ENCODE measurements at regions not wholly inside any gene's neighbourhood (a gene's known extent, or its start where the extent isn't known, plus 50 kb on each side); places are given as distances from the start of the nearest gene placed in this dataset.
"Not testable (repeated sequence)": the region's sequence is repeated elsewhere in the genome, so short reads cannot be mapped to it uniquely, and the experiment has no call there.

- DNase-seq; in situ Hi-C loops (cut with MboI; ENCODE audit: low pct_unique_long_range_greater_than_20kb, low sequenced_read_pairs): not testable (repeated sequence)
Measured at GRCh38 chr1:232313876-232314275, 316.1 kb downstream of the SIPA1L2 start.

- DNase-seq: no peak
- in situ Hi-C loops (cut with MboI; ENCODE audit: low pct_unique_long_range_greater_than_20kb, low sequenced_read_pairs): no loop called here
Measured at GRCh38 chr1:232310541-232310940, 319.4 kb downstream of the SIPA1L2 start.

- DNase-seq: no peak
- in situ Hi-C loops (cut with MboI; ENCODE audit: low pct_unique_long_range_greater_than_20kb, low sequenced_read_pairs): no loop called here
Measured at GRCh38 chr1:232308616-232309015, 321.3 kb downstream of the SIPA1L2 start.

- DNase-seq: no peak
Measured at GRCh38 chr1:232307296-232308017, 322.5 kb downstream of the SIPA1L2 start.

GRCh38 chr1:232306269-232306961, 323.5 kb downstream of the SIPA1L2 start:
- in situ Hi-C loops (cut with MboI; ENCODE audit: low pct_unique_long_range_greater_than_20kb, low sequenced_read_pairs): no loop called here
- DNase-seq: no peak

More at GRCh38 chr1:232307296-232308017, 322.5 kb downstream of the SIPA1L2 start:
- in situ Hi-C loops (cut with MboI; ENCODE audit: low pct_unique_long_range_greater_than_20kb, low sequenced_read_pairs): no loop called here

- in situ Hi-C loops (cut with MboI; ENCODE audit: low pct_unique_long_range_greater_than_20kb, low sequenced_read_pairs): no loop called here
- DNase-seq: no peak
Measured at GRCh38 chr1:232305050-232305449, 324.9 kb downstream of the SIPA1L2 start.

- no peak for DNase-seq
- in situ Hi-C loops (cut with MboI; ENCODE audit: low pct_unique_long_range_greater_than_20kb, low sequenced_read_pairs): no loop called here
Measured at GRCh38 chr1:232303222-232303620, 326.7 kb downstream of the SIPA1L2 start.

- DNase-seq: no peak
- in situ Hi-C loops (cut with MboI; ENCODE audit: low pct_unique_long_range_greater_than_20kb, low sequenced_read_pairs): no loop called here
Measured at GRCh38 chr1:232302376-232303221, 327.3 kb downstream of the SIPA1L2 start.

- in situ Hi-C loops (cut with MboI; ENCODE audit: low pct_unique_long_range_greater_than_20kb, low sequenced_read_pairs): no loop called here
- DNase-seq: no peak
Measured at GRCh38 chr1:232301246-232301645, 328.7 kb downstream of the SIPA1L2 start.

- no peak for DNase-seq
- in situ Hi-C loops (cut with MboI; ENCODE audit: low pct_unique_long_range_greater_than_20kb, low sequenced_read_pairs): no loop called here
Measured at GRCh38 chr1:232300466-232300865, 329.5 kb downstream of the SIPA1L2 start.

GRCh38 chr1:232296461-232296860, 333.5 kb downstream of the SIPA1L2 start:
- DNase-seq: no peak
- in situ Hi-C loops (cut with MboI; ENCODE audit: low pct_unique_long_range_greater_than_20kb, low sequenced_read_pairs): no loop called here

GRCh38 chr1:232293361-232293760, 336.6 kb downstream of the SIPA1L2 start:
- in situ Hi-C loops (cut with MboI; ENCODE audit: low pct_unique_long_range_greater_than_20kb, low sequenced_read_pairs): no loop called here
- DNase-seq: no peak

- in situ Hi-C loops (cut with MboI; ENCODE audit: low pct_unique_long_range_greater_than_20kb, low sequenced_read_pairs): no loop called here
- no peak for DNase-seq
Measured at GRCh38 chr1:232292818-232293217, 337.1 kb downstream of the SIPA1L2 start.

GRCh38 chr1:232292239-232292638, 337.7 kb downstream of the SIPA1L2 start:
- no peak for DNase-seq

GRCh38 chr1:232291681-232292080, 338.3 kb downstream of the SIPA1L2 start:
- in situ Hi-C loops (cut with MboI; ENCODE audit: low pct_unique_long_range_greater_than_20kb, low sequenced_read_pairs): no loop called here
- DNase-seq: no peak

More at GRCh38 chr1:232292239-232292638, 337.7 kb downstream of the SIPA1L2 start:
- in situ Hi-C loops (cut with MboI; ENCODE audit: low pct_unique_long_range_greater_than_20kb, low sequenced_read_pairs): no loop called here

- in situ Hi-C loops (cut with MboI; ENCODE audit: low pct_unique_long_range_greater_than_20kb, low sequenced_read_pairs): no loop called here
- DNase-seq: no peak
Measured at GRCh38 chr1:232291261-232291660, 338.7 kb downstream of the SIPA1L2 start.

- in situ Hi-C loops (cut with MboI; ENCODE audit: low pct_unique_long_range_greater_than_20kb, low sequenced_read_pairs): no loop called here
- DNase-seq: no peak
Measured at GRCh38 chr1:232290570-232290969, 339.4 kb downstream of the SIPA1L2 start.

- in situ Hi-C loops (cut with MboI; ENCODE audit: low pct_unique_long_range_greater_than_20kb, low sequenced_read_pairs): no loop called here
Measured at GRCh38 chr1:232287676-232288569, 342.0 kb downstream of the SIPA1L2 start.

GRCh38 chr1:232285138-232285537, 344.8 kb downstream of the SIPA1L2 start:
- in situ Hi-C loops (cut with MboI; ENCODE audit: low pct_unique_long_range_greater_than_20kb, low sequenced_read_pairs): no loop called here
- no peak for DNase-seq

More at GRCh38 chr1:232287676-232288569, 342.0 kb downstream of the SIPA1L2 start:
- DNase-seq: no peak

All from KBM-7 (cell line).